ENCODE measurements at regions not wholly inside any gene's neighbourhood (a gene's known extent, or its start where the extent isn't known, plus 50 kb on each side); places are given as distances from the start of the nearest gene placed in this dataset.
"Not testable (repeated sequence)": the region's sequence is repeated elsewhere in the genome, so short reads cannot be mapped to it uniquely, and the experiment has no call there.

DNA sequence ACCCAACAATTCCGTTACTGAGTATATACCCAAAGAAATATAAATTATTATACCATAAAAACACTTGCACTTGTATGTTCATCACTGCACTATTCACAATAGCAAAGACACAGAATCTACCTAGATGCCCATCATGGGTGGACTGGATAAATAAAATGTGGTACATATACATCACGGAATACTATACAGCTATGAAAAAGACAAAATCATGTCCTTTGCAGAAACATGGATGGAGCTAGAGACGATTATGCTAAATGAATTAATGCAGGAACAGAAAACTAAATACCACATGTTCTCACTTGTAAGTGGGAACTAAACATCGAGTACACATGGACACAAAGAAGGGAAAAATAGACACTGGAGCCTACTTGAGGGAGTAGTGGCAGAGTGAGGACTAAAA lies 185.3 kb downstream of the PYDC2 start:
- no peak for DNase-seq (ENCODE audit: low read depth)

DNA sequence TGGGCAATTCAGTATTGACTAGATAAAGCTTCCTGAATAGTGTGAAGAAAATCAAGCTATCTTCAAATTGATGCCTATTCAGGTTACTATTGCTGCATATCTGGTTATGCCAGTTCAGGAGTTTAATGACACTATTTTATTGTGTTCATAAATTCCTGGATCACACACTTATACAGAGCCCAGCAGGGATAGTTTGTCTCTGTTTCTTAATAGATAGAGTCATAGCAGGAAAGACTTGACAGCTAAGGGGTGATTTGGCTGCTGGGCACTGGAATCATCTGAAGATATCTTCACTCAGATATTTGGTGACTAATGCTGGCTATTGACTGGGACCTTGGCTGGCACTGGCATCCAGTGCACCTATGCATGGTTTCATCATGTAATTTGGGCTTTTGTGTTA lies 187.8 kb downstream of the PYDC2 start:
- no peak for DNase-seq (ENCODE audit: low read depth)

DNA sequence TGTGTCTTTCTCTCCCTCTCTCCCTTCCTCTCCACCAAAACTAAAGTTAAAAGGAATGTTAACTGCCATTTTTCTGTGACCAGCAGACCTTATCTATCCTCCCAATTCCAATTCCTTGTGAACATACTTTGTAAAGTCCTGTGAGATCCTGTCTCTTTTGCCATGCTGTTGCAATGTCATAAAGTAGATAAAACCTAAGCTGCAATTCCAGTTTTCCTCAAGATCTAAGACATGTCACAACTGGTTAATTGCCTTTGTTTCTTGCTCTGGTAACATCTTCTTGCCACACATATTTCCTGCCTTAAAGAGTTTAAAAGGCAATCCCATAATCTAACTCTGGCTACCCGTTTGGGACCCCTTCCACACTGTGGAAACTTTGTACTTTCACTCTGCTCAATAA lies 188.7 kb downstream of the PYDC2 start:
- DNase-seq (ENCODE audit: low read depth): no peak

DNA sequence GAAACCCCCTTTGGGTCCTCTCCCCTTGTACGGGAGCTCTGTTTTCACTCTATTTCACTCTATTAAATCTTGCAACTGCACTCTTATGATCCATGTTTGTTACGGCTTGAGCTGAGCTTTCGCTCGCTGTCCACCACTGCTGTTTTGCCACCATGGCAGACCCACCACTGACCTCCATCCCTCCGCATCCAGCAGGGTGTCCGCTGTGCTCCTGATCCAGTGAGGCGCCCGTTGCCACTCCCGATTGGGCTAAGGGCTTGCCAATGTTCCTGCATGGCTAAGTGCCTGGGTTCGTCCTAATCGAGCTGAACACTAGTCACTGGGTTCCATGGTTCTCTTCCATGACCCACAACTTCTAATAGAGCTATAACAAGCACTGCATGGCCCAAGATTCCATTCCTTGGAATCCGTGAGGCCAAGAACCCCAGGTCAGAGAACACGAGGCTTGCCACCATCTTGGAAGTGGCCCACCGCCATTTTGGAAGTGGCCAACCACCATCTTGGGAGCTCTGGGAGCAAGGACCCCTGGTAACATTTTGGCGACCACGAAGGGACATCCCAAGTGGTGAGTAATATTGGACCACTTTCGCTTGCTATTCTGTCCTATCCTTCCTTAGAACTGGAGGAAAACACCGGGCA lies 197.9 kb downstream of the PYDC2 start:
- DNase-seq (ENCODE audit: low read depth): not testable (repeated sequence)

DNA sequence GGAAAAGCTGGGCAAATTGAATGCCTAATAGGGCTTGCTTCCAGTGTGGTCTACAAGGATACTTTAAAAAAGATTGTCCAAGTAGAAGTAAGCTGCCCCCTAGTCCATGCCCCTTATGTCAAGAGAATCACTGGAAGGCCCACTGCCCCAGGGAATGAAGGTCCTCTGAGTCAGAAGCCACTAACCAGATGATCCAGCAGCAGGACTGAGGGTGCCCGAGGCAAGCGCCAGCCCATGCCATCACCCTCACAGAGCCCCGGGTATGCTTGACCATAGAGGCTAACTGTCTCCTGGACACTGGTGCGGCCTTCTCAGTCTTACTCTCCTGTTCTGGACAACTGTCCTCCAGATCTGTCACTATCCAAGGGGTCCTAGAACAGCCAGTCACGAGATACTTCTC lies 201.2 kb downstream of the PYDC2 start:
- not testable (repeated sequence) for DNase-seq (ENCODE audit: low read depth)

DNA sequence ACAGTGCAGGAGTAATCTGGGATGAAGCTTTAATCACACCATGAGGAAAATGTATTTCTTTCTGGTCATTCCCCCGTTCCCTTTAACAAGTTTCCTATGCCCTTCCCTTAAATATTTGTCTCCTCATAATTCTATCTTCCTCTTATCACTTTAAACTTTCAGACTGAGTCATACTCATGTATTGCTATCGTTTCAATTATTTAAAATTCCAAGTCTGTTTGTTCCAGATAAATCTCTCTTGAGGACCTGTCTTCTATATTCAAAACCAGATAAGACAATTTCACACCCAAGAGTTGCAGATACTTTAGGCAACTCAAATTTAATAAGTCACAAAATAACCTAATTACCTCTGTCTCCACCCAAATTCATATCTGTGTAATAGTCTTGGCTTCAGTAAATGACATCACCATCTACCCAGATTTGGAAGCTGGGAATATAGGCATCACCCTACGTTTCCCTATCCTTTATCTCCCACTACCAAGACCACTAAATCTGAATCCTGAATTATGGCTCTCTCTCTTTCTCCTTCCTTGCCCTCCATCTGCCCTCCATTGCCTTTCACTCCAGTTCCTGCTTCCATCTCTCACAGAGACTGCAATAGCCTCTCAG lies 220.1 kb downstream of the PYDC2 start:
- DNase-seq (ENCODE audit: low read depth): no peak

DNA sequence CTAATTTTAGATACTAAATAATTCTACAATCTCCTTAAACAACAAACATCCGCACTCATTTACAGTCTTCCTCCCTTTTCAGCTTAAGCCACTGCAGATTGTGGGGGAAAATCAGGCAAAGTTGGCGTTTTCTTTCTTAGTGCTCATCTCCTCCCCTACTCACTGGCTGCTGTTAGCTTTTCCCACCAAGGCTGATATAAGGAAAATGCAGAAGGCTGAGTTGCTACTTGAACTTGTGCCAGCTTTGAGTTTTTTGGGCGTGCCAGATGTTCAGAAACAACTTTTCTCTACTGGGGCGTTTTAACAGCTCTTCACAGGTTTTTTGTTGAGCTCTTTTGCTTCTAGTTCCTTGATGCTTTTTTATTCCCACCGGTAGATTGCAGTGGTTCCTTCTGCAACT lies 222.0 kb downstream of the PYDC2 start:
- DNase-seq (ENCODE audit: low read depth): no peak

DNA sequence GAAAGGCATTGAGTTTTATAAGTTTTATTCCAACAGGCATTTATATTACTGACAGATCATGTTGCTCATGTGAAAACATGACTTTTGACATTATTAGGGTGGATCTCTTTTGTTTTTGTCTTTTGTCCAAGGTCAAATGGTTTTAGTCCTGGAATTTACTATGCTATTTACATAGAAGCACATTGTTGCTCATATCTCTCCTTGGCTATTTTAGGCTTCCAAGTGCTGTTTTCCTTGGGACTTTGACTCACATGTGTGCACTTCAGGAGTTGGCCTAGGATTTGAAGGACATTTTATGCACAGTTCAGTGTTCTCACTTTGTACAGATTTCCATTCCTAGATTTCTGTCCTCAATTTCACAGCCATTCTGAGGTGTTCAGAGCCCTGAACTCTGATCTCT lies 225.7 kb downstream of the PYDC2 start:
- no peak for DNase-seq (ENCODE audit: low read depth)

DNA sequence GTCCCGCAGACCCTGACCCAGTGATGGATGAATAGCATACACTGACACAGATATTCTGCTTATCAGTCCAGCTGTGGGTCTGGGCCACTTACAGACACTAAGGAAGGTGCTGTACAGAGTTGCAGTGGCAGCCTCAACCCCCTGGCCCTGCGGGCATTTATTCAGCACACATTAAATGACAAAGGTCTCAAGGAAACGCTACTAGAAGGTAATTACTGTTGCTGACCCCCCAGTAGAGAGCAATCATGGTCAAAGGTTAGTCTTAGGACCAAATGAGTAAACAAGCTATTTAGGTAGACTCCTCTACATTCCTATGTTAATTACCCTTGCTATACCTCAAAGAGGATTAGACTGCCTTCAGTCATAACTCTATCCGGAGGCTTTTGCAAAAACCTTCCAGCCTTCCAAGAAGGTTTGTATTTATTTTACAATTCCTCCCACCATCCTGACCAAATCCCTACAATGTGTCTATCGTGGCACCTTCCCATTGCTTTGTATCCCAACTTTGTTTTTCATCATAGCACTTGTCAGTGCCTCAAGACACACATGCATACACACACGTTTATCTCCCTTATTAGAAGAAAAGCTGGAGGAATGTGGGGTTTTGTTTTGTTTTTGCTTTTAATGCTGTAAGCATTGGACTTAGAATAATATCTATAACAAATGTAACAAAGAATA lies 227.9 kb downstream of the PYDC2 start:
- no peak for DNase-seq (ENCODE audit: low read depth)

DNA sequence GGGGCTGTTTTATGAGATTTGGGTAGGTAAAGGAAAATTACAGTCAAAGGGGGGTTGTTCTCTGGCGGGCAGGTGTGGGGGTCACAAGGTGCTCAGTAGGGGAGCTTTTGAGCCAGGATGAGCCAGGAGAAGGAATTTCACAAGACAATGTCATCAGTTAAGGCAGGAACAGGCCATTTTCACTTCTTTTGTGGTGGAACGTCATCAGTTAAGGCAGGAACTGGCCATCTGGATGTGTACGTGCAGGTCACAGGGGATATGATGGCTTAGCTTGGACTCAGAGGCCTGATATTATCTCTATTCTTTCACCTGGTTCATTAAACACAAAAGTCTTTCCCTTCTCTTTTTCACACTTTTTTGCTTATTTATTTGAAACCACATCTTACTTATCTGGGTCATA lies 230.2 kb downstream of the PYDC2 start:
- not testable (repeated sequence) for DNase-seq (ENCODE audit: low read depth)

DNA sequence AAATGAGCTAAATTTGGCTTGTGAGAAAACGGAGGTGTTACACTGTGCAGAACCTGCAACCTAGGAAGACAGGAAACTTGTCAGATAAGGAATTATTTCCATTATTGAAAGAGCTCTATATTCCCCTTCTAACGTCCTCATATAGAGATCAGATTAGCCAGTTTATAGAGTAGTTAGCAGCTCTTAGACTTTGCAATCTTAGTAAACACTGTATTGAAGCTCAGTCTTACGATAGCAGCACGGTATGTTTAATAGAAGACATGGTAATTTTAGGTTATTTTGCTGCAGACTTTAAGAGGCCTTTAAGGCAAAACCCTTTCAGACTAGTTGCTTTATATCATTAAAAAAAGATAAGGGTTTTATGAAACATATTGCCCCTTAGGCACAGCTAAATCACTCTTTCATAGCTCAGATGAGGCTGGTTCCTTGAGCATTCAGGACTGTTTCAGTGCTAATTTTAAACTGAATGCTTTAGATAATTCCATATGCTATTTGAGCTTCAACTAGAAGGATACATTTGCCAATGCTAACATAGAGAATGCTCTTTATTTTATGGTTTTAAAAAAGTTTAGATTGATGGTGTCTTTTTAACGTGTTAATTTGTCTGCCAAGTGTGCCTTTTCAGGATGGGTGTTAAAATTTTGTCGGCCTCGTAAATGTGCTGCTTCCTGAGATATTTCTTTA lies 234.3 kb downstream of the PYDC2 start:
- DNase-seq (ENCODE audit: low read depth): no peak

DNA sequence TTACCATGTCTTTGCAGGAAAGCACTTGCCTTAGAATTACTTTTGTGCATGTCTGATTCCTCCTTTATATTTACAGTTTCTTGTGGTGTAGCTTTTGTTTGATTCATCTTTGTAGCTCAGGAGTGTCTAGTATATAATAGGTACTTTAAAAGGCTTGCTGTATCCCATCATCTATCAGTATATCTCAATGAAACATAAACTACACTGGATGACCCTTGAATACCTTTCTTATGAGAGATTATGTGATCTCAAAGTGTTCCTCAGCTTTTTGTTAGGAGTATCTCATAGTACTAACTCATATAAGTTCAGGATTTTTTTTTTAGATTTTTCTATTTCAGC lies 234.8 kb downstream of the PYDC2 start:
- DNase-seq (ENCODE audit: low read depth): no peak

DNA sequence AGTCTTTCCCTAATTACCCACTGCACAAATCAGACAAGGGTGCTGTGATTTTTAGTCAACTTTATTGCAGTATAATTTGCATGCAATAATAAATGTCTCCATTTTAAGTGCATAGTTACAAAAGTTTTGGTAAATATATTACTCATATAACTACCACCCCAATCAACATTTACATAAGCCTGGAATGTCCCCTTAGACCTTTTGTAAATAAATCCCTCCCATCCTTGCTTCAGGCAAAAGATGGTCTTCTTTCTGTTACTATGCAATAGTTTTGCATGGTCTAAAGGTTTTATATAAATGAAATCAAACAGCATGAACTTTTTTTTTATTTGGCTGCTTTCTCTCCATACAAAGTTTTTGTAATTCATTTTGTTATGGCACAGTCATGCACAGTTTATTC lies 235.4 kb downstream of the PYDC2 start:
- no peak for DNase-seq (ENCODE audit: low read depth)

DNA sequence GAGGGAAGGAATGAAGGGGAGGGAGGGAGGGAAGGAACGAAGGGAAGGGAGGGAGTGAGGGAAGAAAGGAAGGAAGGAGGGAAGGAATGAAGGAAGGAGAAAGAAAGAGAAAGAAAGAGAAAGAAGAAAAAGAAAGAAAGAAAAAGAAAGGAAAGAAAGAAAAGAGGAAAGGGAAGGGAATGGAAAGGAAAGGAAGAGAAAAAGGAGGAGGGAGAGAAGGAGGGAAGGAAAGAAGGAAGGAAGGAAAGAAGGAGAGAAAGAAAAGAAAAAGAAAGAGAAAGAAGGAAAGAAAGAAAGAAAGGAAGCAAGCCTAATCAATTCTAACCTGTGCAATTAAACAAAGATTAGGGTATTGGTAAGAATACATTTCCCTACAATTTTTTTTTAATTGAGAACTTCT lies 238.6 kb downstream of the PYDC2 start:
- DNase-seq (ENCODE audit: low read depth): no peak

DNA sequence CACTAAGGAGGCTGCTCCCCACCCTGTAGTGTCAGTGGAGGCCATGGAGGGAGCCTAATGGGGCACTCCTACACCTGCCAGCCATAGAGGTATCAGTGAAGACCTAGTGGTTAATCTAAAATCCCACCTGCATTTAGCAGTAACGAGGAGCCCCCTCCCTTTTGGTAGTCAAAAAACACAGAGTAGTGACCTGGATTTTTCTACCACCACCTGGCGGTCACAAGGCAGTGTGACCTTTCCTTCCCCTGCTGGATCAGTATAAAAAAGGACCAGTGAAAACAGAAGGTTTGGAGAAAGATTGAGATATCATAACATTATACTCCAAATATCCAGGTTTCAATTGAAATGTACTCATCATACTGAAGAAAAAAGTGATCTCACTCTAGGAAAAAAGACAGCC lies 241.2 kb downstream of the PYDC2 start:
- DNase-seq (ENCODE audit: low read depth): no peak

DNA sequence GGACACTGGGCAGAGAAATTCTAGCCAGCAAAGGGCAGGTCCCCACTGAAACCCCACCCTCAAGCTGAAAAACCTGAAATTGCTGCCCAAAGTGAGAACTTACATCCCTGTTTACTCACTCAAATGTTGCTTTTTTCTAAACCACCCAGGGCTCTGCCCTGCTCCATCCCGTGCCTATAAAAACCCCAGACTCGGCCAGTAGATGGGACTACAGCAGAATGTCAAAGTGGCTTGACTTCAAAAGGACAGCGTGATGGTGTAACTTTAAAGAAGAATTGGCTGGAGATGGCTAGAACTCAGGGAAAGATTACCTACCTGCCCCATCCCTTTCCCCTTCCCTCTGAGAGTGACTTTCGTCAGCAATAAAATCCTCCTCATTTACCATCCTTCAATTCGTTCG lies 246.9 kb downstream of the PYDC2 start:
- DNase-seq (ENCODE audit: low read depth): no peak

DNA sequence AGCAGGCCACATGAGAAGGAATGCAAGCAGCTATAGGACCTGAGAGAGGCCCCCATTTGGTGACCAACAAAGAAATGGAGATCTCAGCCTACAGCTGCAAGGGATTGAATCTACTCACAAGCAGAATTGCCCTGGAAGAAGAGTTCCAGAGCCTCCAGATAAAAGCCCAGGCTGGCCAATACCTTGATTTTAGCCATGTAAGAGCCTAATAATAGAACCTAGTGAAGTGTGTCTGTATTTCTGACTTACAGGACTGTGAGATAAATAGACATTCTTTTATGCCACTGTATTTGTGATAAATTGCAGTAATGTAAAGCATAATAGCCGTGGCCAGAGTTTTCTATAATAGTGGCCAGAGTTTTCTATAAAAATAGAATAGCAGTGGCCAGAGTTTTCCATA lies 254.6 kb downstream of the PYDC2 start:
- DNase-seq (ENCODE audit: low read depth): no peak

DNA sequence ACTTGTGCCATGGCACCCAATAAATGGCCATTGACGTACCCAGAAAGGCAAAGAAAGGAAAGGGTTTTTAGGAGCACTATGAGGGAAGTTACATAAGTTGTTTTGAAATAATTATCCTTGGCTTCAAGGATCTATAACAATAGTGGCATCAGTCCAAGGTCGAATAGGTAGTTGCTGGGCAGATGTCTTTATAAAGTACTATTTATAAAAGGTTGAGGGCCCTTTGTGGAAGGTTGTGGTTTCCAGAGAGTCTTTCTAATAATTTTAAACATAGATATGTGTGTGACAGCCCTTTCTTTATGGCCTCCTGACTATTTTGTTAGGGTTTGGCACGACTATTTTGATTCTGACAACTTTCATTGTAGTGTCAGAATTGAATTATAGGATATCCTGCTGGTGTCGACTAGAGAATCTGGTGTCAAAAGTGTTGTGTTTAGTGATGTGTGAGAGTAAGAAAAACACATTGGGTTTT lies 260.5 kb downstream of the PYDC2 start:
- no peak for DNase-seq (ENCODE audit: low read depth)

DNA sequence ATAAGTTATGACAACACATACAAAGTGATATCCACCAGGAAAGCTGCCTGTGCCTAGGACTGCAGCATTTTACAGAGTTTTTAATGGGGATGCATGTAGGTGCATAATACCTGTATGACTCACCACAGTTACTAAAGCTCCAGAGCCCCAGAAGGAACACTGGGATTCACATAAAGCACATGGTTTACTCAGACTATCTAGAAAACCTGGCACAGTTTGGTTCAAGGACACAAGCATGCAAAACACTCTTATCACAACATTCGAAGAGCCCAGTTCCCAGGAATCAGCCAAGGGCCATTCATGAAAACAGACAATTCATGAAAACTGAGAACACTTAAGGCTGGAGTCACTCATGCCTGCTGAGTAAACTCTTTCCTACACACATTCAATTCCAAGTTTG lies 261.0 kb downstream of the PYDC2 start:
- DNase-seq (ENCODE audit: low read depth): no peak

DNA sequence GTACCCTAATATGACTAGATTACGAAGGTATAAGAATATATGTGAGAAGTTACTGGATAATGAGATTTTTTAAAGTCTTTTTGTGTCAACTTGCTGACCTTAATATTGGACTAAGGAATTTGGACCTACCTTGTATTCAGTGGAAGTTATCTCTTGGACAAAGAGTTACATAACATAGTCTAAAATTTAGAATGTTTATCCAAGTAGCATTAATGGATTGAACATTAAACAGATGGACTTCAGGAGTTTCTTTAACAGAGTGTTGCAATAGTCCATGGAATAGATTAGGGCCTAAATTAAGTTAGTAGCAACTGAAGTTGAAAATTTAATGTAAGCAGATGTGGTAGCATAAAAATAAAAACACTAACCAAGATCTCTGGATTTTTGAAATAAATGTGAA lies 266.4 kb downstream of the PYDC2 start:
- no peak for DNase-seq (ENCODE audit: low read depth)

DNA sequence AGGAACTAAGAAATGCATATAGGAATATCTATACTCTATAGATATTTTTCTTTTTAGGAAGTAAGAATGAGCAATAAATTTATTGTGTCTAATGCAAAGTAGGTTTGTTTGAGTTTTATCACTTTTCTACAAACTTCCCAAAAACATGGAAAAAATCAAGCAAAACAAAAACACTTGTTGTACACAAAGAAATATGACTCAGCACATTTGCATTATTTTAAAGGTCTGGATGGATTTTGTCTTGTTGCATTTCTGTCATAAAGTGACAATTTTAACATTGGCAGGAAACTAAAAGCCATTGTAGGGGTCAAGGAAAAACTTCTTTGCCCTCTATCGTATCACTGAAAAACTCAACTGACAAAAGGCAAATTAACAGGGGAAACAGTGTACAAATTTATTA lies 267.2 kb downstream of the PYDC2 start:
- no peak for DNase-seq (ENCODE audit: low read depth)

DNA sequence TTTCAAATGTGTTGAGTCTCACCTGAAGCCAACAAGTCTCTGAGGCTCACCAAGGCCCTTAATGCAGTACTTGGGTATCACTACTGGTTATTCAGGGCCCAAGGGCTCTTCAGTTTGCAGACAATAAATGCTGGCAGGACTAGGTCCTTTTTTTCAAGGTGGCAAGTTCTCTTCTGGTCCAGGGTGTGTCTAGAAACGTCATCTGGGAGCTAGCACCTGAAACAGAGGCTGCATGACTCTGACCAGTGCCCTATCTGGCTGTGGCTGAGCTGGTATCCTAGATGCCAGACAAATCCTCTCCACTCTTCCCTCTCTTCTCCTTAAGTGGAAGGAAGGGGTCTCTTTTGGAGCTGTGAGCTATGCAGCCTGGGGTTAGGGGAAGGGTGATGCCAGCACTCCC lies 276.8 kb downstream of the PYDC2 start:
- DNase-seq (ENCODE audit: low read depth): no peak

DNA sequence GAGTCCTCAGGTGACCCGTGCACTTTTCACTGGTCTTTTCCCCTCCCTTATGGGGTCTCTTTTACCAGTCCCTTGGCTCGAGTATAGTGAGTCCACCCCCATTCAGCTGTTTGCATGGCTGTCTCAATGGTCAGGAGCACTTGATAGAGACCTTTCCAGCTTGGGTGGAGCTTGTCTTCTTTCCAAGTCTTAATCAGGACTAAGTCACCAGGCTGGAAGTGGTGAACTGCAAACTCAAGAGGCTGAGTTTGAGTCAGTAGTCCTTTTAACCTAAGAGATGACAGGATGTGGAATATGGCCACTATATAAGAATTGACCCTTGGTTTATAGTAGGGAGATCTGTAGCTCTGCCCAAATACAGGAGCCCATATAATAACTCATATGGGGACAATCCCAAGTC lies 279.7 kb downstream of the PYDC2 start:
- DNase-seq (ENCODE audit: low read depth): no peak

All from fibroblast of the conjunctiva (primary cell).